ENCODE measurements at regions not wholly inside any gene's neighbourhood (a gene's known extent, or its start where the extent isn't known, plus 50 kb on each side); places are given as distances from the start of the nearest gene placed in this dataset.

GRCh38 chr4:116885579-116885978 is 199.8 kb downstream of the TRAM1L1 start:
- ATAC-seq (no peak), DNase-seq (ENCODE audit: low read depth, low spot score) (no peak)
- intact Hi-C loops (cut with micrococcal nuclease; ENCODE audit: unreplicated experiment): no loop called here
- Histone ChIP-seq H3K9me3 (ENCODE audit: control insufficient read depth, insufficient read depth, low read depth, low read length) (no peaks in the 10 kb centered on the region), H3K4me1 (ENCODE audit: control insufficient read depth, insufficient read depth, low read length) (no peaks in the 10 kb centered on the region), H3K27ac (ENCODE audit: low read length) (no peak overlapping the region), H3K4me3 (ENCODE audit: low read depth in 2 of 2, low read length in 2 of 2) (no peak overlapping the region), H3K36me3 (ENCODE audit: control insufficient read depth, insufficient read depth, low read length) (no peaks in the 10 kb centered on the region), H3K27me3 (ENCODE audit: control insufficient read depth, insufficient read depth, low read length) (no peaks in the 10 kb centered on the region)
- CTCF ChIA-PET: no interaction called here
- no TSS peak for BruUV-seq (replicated peaks)
- in situ Hi-C loops (cut with HindIII; ENCODE audit: low pct_unique_long_range_greater_than_20kb, low sequenced_read_pairs): no loop called here
- POLR2A ChIA-PET: no interaction called here
- TF ChIP-seq TCF7L2 (IDR thresholded peaks at IDR 0.05; ENCODE audit: low read depth, low read length) (no peak), POLR2AphosphoS5 (IDR thresholded peaks at IDR 0.05; ENCODE audit: low read depth, low read length) (no peak), SIN3A (IDR thresholded peaks at IDR 0.05; ENCODE audit: borderline replicate concordance, insufficient read depth, low read depth, low read length) (no peak), CTCF (IDR thresholded peaks at IDR 0.05) (no peak), REST (IDR thresholded peaks at IDR 0.05; ENCODE audit: insufficient read depth in 1 of 2, low read depth in 2 of 2, low read length in 1 of 2) (no peak)

DNA sequence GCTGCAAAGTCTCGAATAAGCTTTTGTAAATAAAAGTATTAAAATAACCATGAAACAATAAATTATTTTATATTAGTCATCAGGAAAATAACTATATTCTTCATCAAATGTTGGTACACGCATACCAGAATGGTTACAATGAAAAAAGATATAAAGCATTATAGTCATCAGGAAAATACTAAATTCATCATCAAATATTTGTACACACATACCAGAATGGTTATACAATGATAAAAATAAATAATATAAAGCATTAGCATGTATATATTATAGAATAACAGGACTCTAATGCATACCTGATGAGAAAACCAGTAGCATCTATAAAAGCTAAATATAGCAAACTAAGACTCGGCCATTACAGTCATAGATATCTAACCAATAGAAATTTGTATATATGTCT is 202.9 kb downstream of the TRAM1L1 start:
- TF ChIP-seq SIN3A (IDR thresholded peaks at IDR 0.05; ENCODE audit: borderline replicate concordance, insufficient read depth, low read depth, low read length) (no peak), POLR2AphosphoS5 (IDR thresholded peaks at IDR 0.05; ENCODE audit: low read depth, low read length) (no peak), REST (IDR thresholded peaks at IDR 0.05; ENCODE audit: insufficient read depth in 1 of 2, low read depth in 2 of 2, low read length in 1 of 2) (no peak), TCF7L2 (IDR thresholded peaks at IDR 0.05; ENCODE audit: low read depth, low read length) (no peak), CTCF (IDR thresholded peaks at IDR 0.05) (no peak)
- Histone ChIP-seq H3K27ac (ENCODE audit: low read length) (no peak overlapping the region), H3K4me1 (ENCODE audit: control insufficient read depth, insufficient read depth, low read length) (no peaks in the 10 kb centered on the region), H3K9me3 (ENCODE audit: control insufficient read depth, insufficient read depth, low read depth, low read length) (no peaks in the 10 kb centered on the region), H3K36me3 (ENCODE audit: control insufficient read depth, insufficient read depth, low read length) (no peaks in the 10 kb centered on the region), H3K27me3 (ENCODE audit: control insufficient read depth, insufficient read depth, low read length) (no peaks in the 10 kb centered on the region), H3K4me3 (ENCODE audit: low read depth in 2 of 2, low read length in 2 of 2) (no peak overlapping the region)
- in situ Hi-C loops (cut with HindIII; ENCODE audit: low pct_unique_long_range_greater_than_20kb, low sequenced_read_pairs) (no loop called here), intact Hi-C loops (cut with micrococcal nuclease; ENCODE audit: unreplicated experiment) (no loop called here)
- ChIA-PET CTCF (no interaction called here), POLR2A (no interaction called here)
- ATAC-seq (no peak), DNase-seq (ENCODE audit: low read depth, low spot score) (no peak)
- no TSS peak for BruUV-seq (replicated peaks)
